ENCODE measurements at regions not wholly inside any gene's neighbourhood (a gene's known extent, or its start where the extent isn't known, plus 50 kb on each side); places are given as distances from the start of the nearest gene placed in this dataset.

DNA sequence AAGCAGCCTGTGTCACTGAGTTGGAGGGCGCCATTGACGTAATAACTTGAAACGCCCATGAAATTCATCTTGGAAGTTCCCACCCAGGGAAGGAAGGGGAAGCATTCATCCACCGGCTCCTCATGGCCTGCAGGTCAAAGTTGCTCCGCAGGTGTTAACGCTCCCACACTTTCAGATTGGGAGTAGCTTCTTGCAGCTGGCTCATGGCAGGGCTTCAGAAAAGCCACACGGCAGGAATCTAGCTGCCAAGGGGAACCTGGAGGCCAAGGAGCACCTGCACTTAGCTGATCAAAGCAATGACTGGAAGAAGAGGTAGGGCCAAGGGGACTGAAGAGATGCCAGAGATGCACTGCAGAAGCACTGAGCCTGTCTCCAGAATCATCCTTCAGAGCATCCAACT is 203.2 kb downstream of the ARHGAP12 start:
- no peak overlapping the region for H3K27ac ChIP-seq (ENCODE audit: extremely low read depth, low read depth, low read length)
- TF ChIP-seq ZNF274 (IDR thresholded peaks at IDR 0.05; ENCODE audit: low read length) (no peak), ZNF274 (tag by site-specific recombination; IDR thresholded peaks at IDR 0.05; ENCODE audit: borderline replicate concordance) (no peak), ZNF114 (tag by site-specific recombination; IDR thresholded peaks at IDR 0.05) (no peak), ZNF544 (tag by site-specific recombination; IDR thresholded peaks at IDR 0.05) (no peak), ZNF423 (tag by site-specific recombination; IDR thresholded peaks at IDR 0.05) (no peak), ZNF335 (tag by site-specific recombination; conservative IDR thresholded peaks at IDR 0.05) (no peak), ZNF776 (tag by site-specific recombination; IDR thresholded peaks at IDR 0.05; ENCODE audit: borderline replicate concordance) (no peak), ZNF707 (tag by site-specific recombination; IDR thresholded peaks at IDR 0.05) (no peak), BCL11B (tag by site-specific recombination; IDR thresholded peaks at IDR 0.05; ENCODE audit: low read depth) (no peak), ZNF571 (tag by site-specific recombination; IDR thresholded peaks at IDR 0.05) (no peak), ZFP69B (tag by site-specific recombination; IDR thresholded peaks at IDR 0.05) (no peak), GLI4 (tag by site-specific recombination; IDR thresholded peaks at IDR 0.05) (no peak), ZNF670 (tag by site-specific recombination; IDR thresholded peaks at IDR 0.05; ENCODE audit: low read depth) (no peak), TCF7L2 (IDR thresholded peaks at IDR 0.05; ENCODE audit: borderline replicate concordance, low read depth, low read length) (no peak), ZBTB1 (tag by site-specific recombination; IDR thresholded peaks at IDR 0.05) (no peak), ZNF211 (tag by site-specific recombination; IDR thresholded peaks at IDR 0.05; ENCODE audit: low read depth) (no peak), ZNF600 (tag by site-specific recombination; IDR thresholded peaks at IDR 0.05) (no peak), ZNF654 (tag by site-specific recombination; IDR thresholded peaks at IDR 0.05; ENCODE audit: low read depth) (no peak), ZNF473 (tag by site-specific recombination; IDR thresholded peaks at IDR 0.05) (no peak)
- TF ChIP-seq, protein P1, sequence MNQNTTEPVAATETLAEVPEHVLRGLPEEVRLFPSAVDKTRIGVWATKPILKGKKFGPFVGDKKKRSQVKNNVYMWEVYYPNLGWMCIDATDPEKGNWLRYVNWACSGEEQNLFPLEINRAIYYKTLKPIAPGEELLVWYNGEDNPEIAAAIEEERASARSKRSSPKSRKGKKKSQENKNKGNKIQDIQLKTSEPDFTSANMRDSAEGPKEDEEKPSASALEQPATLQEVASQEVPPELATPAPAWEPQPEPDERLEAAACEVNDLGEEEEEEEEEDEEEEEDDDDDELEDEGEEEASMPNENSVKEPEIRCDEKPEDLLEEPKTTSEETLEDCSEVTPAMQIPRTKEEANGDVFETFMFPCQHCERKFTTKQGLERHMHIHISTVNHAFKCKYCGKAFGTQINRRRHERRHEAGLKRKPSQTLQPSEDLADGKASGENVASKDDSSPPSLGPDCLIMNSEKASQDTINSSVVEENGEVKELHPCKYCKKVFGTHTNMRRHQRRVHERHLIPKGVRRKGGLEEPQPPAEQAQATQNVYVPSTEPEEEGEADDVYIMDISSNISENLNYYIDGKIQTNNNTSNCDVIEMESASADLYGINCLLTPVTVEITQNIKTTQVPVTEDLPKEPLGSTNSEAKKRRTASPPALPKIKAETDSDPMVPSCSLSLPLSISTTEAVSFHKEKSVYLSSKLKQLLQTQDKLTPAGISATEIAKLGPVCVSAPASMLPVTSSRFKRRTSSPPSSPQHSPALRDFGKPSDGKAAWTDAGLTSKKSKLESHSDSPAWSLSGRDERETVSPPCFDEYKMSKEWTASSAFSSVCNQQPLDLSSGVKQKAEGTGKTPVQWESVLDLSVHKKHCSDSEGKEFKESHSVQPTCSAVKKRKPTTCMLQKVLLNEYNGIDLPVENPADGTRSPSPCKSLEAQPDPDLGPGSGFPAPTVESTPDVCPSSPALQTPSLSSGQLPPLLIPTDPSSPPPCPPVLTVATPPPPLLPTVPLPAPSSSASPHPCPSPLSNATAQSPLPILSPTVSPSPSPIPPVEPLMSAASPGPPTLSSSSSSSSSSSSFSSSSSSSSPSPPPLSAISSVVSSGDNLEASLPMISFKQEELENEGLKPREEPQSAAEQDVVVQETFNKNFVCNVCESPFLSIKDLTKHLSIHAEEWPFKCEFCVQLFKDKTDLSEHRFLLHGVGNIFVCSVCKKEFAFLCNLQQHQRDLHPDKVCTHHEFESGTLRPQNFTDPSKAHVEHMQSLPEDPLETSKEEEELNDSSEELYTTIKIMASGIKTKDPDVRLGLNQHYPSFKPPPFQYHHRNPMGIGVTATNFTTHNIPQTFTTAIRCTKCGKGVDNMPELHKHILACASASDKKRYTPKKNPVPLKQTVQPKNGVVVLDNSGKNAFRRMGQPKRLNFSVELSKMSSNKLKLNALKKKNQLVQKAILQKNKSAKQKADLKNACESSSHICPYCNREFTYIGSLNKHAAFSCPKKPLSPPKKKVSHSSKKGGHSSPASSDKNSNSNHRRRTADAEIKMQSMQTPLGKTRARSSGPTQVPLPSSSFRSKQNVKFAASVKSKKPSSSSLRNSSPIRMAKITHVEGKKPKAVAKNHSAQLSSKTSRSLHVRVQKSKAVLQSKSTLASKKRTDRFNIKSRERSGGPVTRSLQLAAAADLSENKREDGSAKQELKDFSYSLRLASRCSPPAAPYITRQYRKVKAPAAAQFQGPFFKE (tag by site-specific recombination; IDR thresholded peaks at IDR 0.05; ENCODE audit: borderline replicate concordance): no peak
- ChIA-PET CTCF (no interaction called here), POLR2A (no interaction called here)
- H3K9me3 ChIP-seq (ENCODE audit: control insufficient read depth, insufficient read depth, low read depth, low read length): no peaks in the 10 kb centered on the region
- no peaks in the 10 kb centered on the region for H3K36me3 ChIP-seq (ENCODE audit: control insufficient read depth in 2 of 2, insufficient read depth in 1 of 2, low read length in 2 of 2)
- H3K4me1 ChIP-seq (ENCODE audit: control insufficient read depth, insufficient read depth, low read length): no peaks in the 10 kb centered on the region
- no peak overlapping the region for H3K4me3 ChIP-seq (ENCODE audit: low read depth, low read length)

DNA sequence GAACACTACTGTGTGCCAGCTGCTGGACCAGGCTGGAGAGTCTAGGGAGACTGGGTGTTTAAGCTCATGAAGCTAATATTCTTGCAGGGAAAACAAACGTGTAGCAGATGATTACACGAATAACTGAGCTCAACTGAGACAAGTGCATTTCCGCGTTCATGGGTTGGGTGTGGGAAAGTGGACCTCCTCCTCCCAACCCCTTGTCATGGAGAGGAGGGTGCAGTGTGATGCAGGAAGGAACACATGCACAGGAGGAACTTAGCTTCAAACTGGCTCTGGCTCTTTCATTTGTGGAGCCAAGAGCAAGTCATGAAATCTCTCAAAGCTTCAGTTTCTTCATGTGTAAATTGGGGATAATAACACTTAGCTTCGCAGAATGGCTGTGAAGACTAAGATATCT is 204.3 kb downstream of the ARHGAP12 start:
- Histone ChIP-seq H3K9me3 (ENCODE audit: control insufficient read depth, insufficient read depth, low read depth, low read length) (no peaks in the 10 kb centered on the region), H3K4me1 (ENCODE audit: control insufficient read depth, insufficient read depth, low read length) (no peaks in the 10 kb centered on the region), H3K4me3 (ENCODE audit: low read depth, low read length) (no peak overlapping the region), H3K27ac (ENCODE audit: extremely low read depth, low read depth, low read length) (no peak overlapping the region), H3K36me3 (ENCODE audit: control insufficient read depth in 2 of 2, insufficient read depth in 1 of 2, low read length in 2 of 2) (no peaks in the 10 kb centered on the region)
- TF ChIP-seq ZNF433 (tag by site-specific recombination; IDR thresholded peaks at IDR 0.05; ENCODE audit: low read depth): no peak
- no peak for TF ChIP-seq ZNF514 (tag by site-specific recombination; IDR thresholded peaks at IDR 0.05)
- TF ChIP-seq ZNF558 (tag by site-specific recombination; IDR thresholded peaks at IDR 0.05): no peak
- TF ChIP-seq KLF16 (tag by site-specific recombination; IDR thresholded peaks at IDR 0.05): no peak
- TF ChIP-seq ZFP37 (tag by site-specific recombination; IDR thresholded peaks at IDR 0.05): no peak
- no peak for TF ChIP-seq SALL2 (tag by site-specific recombination; IDR thresholded peaks at IDR 0.05; ENCODE audit: borderline replicate concordance)
- TF ChIP-seq, protein P2, sequence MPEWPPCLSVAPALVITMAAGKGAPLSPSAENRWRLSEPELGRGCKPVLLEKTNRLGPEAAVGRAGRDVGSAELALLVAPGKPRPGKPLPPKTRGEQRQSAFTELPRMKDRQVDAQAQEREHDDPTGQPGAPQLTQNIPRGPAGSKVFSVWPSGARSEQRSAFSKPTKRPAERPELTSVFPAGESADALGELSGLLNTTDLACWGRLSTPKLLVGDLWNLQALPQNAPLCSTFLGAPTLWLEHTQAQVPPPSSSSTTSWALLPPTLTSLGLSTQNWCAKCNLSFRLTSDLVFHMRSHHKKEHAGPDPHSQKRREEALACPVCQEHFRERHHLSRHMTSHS (tag by site-specific recombination; IDR thresholded peaks at IDR 0.05): no peak
- no peak for TF ChIP-seq ZNF521 (tag by site-specific recombination; IDR thresholded peaks at IDR 0.05)
- TF ChIP-seq, protein P3, sequence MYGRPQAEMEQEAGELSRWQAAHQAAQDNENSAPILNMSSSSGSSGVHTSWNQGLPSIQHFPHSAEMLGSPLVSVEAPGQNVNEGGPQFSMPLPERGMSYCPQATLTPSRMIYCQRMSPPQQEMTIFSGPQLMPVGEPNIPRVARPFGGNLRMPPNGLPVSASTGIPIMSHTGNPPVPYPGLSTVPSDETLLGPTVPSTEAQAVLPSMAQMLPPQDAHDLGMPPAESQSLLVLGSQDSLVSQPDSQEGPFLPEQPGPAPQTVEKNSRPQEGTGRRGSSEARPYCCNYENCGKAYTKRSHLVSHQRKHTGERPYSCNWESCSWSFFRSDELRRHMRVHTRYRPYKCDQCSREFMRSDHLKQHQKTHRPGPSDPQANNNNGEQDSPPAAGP (tag by site-specific recombination; IDR thresholded peaks at IDR 0.05): no peak
- CTCF ChIA-PET: interaction anchor here (0.7 kb wide), 1 partner anchor 18 kb away, joined by 4 read pairs; no protein-coding TSS in a partner anchor
- POLR2A ChIA-PET: no interaction called here

Measured in HEK293 (cell line).